Erythroblast (primary cell): ENCODE measurements at regions not wholly inside any gene's neighbourhood (a gene's known extent, or its start where the extent isn't known, plus 50 kb on each side); places are given as distances from the start of the nearest gene placed in this dataset.

ENCODE experiments used
- DNase-seq, 2 experiments: peaks; one replicate each; lab custom pipeline; 2025; lab: John Stamatoyannopoulos, UW
- GATA1 ChIP-seq: IDR thresholded peaks from 2 replicates; pipeline ENCODE4 v1.6.1; 2011; ENCODE audit warnings: low read depth, mild to moderate bottlenecking, control low read depth, low read length, moderate library complexity
- POLR2A ChIP-seq: IDR thresholded peaks from 2 replicates; pipeline ENCODE4 v1.6.1; 2011; ENCODE audit warnings: mild to moderate bottlenecking, low read length

DNA sequence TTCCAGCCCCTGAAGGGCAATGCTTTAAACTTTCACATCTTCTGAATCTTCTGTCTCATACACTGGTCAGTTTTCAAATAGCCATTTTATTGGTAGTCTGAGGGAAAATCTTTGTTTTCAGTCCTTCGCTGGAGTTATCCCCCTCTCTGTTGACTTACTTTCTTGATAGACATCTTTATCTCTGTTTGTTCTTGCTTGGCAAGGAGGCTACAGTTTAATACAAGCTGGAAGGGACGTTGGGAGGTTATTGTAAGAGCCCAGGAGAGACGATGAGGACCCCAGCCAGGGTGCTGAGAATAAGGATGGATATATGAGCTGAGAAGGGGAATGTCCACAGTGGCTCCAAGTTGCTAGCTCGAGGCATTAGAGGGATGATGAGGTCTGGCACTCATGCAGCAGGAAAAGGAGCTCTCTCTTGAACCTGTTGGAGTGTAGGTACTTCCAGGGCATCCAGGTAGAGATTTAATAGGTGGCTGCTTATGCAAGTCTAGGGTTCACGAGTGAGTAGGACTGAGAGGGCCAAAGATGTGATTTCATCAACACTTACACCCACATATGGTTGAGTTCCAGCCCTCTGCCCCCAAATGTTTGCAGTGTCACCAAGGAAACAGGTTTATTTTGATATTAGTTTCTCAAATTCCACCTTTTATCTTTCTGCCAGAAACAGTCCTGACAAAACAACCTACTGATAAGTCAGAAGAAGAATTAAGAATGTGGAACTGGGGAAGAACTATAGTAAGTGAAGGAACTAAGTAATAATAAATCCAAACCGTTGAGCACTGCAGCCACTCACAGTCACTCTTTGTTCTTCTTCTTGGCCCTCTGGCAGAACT is 237.3 kb upstream of the PROX1 start:
- DNase-seq = no peak
- TF ChIP-seq POLR2A (no peak), GATA1 (no peak)

DNA sequence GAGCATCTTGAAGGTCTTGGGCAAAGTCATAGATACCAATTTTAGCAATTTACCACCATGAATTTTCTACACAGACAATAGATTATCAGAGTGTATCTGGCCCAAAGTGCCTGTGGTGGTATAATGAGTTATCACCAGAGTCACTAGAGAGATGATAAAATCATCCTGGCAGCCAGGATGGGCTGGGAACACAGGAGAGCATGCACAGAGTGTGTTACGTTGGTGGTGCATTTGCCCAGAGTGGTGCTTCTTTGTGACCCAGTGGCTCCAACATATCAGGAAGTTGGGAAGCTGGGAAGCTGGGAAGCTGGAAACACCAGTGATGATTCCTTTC is 236.7 kb upstream of the PROX1 start:
- TF ChIP-seq POLR2A = no peak
- DNase-seq = no peak

DNA sequence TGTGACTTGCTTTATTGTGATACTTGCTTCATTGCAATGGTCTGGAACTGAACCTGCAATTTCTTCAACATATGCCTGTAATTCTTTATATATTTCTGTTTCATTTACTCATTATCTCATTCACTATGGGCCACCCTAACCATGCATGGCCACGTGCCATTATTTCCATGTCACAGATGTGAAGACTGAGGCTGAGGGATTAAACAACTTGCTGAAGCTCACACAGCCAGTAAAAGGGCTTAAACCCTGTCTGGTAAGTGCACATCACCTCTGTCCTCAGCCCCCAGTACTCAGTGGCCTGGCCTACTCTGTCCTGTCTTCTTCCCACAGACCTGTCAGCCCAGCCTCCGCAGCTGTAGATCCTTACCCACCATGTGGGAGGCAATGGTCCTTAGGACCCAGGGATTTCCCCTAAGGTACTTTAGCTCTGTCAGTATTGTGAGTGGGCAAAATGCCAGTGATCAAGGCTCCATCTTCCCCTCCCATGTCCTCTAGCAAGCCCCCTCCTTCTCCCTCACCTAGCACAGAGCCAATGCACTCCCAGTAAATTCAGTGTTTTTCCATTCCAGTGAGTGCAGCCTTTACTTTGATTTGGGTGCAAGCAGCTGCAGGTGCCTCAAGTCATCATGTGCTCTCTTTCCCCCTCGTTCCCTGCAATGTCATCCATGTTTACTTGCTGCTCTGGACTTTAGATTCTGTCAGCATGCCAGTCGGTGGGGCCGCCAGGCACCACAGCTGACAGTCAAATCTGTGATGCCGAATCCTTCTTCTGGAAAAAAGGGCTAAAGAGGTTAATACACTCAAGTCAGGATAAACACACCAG is 228.2 kb upstream of the PROX1 start:
- DNase-seq = no peak
- no peak for TF ChIP-seq GATA1
- no peak for TF ChIP-seq POLR2A

DNA sequence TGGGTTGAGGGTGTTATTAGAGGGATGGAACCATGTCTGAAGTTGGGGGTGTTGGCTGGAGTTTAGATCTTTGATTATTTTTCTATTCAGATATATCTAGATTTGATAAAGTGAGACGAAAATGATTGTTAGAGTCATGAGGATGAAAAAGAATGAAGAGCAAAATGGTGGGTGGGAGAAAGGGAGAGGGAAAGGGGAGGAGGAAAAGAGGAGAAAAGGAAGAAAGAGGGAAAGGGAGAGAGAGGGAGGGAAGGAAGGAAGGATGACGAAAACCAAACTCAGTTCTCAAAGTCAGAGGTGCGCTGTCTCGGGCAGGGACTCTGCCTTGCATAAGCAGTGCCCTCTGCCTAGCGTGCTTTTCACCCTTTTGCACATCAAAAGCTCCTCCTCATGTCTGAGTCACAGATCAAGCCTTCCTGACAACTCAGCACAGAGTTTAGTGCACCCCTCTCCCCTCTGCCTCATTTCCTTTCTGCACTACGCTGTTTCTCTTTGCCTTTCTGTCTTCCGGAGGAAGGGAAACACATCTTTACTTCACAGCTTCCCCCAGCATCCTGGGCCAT is 225.8 kb upstream of the PROX1 start:
- no peak for TF ChIP-seq GATA1
- no peak for TF ChIP-seq POLR2A
- DNase-seq = no peak

DNA sequence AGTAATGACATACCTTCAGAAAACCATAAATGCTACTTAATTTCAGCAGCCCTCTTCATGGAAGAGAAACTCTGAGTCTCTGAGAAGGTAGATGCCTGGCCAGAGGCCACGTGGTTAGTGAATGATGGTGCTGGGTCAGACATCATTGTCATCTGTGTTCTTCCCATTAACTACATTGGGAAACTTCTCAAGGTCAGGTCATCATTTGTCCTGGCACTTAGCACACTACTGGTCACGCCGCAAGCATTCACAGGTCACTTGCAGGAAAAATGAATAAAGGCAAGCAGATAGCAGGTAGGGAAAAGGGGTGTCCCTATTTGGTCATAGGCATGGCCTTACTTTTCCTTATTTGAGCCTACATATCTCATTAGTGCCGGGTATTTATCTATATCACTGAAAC is 220.1 kb upstream of the PROX1 start:
- no peak for TF ChIP-seq POLR2A
- no peak for DNase-seq

DNA sequence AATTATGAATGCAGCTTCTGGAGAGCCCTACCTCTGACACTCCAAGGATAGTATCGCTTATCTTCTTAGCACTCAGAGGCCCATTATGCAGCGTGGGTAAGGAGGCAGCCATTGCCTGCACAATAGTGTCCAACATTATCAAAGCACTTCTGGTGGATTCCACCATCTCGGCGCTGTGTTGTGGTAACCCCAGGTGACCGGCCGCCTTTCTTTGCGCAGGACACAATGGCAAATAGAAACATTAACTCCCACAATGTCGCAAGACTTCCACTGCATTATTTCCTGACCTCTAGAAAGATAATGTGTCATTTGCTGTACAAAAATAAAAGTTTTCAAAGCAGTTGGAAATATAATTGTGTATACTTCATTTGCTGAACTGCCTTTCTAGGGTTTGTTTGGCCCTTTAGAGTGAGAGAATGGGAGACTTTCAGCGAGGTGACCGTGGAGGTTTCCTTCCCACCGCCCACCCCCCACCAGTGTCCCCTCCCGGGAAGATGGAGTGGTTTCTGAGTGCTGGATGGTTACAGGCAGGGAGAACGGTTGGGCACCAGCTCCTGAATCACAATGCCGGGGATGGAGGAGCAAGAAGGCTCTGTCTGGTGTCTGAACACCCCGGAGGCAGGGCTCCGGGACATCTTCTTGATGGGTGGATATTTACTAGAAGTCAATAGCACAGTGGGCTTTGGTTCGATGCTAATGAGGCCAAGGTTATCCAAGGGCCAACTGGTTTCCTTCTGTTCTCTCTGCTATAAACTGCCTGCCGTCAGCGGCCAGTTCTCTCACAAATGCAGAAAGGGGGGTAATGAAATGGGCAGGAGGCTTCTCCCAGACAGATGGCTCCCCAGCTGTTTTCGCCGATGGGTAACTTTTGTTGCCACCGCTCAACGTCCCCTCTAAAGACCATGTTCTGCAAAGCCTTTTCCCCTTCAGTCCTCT is 215.4 kb upstream of the PROX1 start:
- DNase-seq = no peak
- TF ChIP-seq GATA1 (no peak), POLR2A (no peak)

DNA sequence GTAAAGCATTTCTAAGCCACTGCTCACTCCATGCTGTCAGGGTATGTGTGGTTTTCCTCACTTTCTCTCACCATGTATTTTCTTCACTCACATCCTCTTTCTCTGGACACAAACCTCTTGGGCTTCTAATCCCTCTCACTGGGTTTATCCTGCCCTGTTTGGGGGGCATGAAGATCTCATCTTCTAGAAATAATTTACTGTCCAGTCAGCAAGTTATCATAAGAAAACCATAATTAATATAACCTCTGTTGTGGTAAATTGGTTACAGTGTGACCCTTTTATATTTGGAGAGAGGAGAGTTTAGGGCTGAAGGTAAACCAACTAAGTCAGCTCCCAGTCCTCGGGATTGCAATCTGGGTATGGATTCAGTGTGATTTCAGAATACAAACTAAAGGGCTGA is 213.8 kb upstream of the PROX1 start:
- TF ChIP-seq POLR2A (no peak), GATA1 (no peak)
- no peak for DNase-seq

DNA sequence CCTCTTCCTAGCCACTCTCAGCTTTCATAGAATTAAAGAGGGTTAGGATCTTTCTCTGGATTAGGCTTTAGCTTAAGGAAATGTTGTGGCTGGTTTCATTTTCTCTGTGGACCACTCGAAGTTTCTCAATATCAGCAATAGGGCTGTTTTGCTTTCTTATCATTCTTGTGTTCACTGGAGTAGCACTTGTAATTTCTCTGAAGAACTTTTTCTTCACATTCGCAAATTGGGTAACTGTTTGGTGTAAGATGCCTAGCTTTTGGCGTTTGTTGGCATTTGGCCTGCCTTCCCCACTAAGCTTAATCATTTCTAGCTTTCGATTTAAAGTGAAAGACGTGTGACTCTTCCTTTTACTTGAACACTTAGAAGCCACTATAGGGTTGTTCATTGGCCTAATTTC is 210.8 kb upstream of the PROX1 start:
- no peak for DNase-seq
- TF ChIP-seq GATA1 = no peak
- TF ChIP-seq POLR2A = no peak

DNA sequence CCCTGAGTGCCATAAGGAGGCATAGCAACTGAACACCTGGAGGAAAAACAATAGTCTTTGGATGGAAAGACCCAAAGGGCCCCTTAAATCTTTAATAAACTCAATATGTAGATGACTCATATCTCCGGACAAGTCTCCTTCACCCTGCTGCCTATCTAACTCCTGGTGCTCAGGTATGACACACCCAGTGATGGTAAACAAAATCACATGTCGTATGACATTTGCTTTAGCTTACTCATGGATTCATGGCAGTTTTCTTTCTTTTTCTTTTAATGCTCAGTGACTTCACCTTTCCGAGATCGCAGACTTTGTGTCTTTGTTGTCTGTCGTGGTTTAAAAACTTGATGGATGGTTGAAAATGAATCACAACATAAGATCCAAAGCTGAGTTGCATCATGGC is 208.5 kb upstream of the PROX1 start:
- no peak for DNase-seq
- TF ChIP-seq GATA1 (no peak), POLR2A (no peak)

DNA sequence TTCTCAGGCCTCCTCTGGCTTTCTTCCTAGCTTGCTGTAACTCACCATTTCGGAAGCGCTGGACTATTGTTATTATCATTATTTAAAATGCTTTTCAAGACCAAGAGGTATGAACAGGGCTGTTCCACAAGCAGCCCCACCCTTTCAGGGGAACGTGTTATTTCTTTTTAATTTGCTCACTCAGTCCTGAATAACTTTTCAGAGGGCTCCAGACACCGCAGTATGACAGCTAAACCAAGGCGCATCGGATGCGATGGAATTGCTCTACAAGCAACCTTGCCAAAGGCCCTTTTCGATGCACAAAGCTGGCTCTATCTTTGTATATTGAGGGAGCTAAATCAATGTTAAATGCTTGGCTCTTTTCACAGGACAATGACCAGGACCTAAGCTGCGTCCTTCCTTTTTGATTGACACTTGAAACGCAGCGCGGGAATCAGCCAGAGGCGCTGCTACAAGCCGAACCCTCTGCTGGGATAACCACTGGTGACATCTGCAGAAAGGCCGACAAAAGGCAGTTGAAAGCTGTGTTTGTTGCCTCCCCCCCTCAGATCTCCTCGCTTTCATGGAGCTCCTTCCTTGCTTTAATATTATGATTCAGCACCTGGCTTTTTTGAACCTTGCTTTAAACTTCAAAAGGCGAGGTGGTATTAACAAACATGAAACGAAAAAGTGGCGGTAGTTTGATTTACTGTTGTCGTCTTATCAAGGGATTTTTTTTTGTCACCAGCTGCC is 204.7 kb upstream of the PROX1 start:
- no peak for DNase-seq
- TF ChIP-seq GATA1 = no peak
- TF ChIP-seq POLR2A = no peak

DNA sequence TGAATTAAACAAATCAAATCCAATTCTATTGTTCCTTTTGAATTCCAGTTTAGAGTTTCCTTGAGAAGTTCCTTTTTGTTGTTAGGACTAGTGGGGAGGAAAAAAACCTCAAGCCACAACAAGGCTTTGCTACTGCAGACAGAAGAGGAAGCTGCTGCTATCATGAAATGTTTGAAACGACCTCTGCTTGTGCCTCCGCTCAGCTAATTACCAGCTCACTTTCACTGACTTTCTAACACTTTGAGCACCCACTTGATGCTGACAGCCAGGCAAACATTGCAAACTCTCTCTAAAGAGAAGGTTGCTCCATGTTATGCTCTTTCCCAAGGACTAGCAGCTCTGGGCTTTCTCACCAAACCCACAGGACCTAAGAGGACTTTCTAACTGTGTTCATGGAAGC is 203.9 kb upstream of the PROX1 start:
- DNase-seq = no peak

DNA sequence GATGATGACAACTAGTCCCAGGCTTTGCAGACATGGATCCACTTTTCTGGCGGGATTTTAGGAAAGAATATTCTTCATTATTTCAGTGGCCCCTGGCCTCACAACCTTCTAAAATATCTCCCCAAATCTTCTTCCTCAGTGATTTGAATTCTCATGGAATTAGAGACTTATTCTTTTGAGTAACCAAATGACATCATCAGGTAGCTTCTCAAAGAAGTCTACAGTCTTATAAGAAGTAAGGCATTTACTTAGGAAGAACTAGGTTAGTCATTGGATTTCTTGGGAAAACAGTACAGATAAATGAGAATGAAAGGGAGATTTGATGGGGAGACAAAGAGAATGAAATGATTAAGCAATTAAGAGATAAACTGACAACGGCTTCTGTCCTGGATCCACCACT is 201.1 kb upstream of the PROX1 start:
- no peak for TF ChIP-seq GATA1
- TF ChIP-seq POLR2A = no peak
- DNase-seq = no peak

More for the DNA sequence above, 203.9 kb upstream of the PROX1 start:
- no peak for TF ChIP-seq GATA1
- TF ChIP-seq POLR2A = no peak

DNA sequence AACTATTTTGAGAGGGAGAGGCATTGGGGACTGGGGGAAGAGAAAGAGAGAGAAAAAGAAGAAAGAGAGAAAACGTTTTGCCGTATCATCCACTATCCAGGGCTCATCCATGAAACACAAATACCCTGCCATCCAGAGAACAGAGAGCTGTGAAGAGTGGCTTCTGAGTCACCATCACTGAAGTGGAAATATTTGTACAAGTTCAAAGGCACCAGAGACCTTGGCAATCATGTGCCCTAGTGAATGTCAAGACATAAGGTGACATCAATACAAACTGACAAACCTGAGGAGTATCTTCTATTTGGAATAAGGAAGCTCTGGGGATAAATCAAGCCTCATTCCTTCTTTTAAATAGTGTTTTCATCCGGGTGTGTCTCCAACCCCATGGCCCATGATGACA is 197.2 kb upstream of the PROX1 start:
- TF ChIP-seq POLR2A = no peak
- no peak for TF ChIP-seq GATA1
- DNase-seq = no peak
